ENCODE measurements at regions not wholly inside any gene's neighbourhood (a gene's known extent, or its start where the extent isn't known, plus 50 kb on each side); places are given as distances from the start of the nearest gene placed in this dataset.
"Not testable (repeated sequence)": the region's sequence is repeated elsewhere in the genome, so short reads cannot be mapped to it uniquely, and the experiment has no call there.

DNA sequence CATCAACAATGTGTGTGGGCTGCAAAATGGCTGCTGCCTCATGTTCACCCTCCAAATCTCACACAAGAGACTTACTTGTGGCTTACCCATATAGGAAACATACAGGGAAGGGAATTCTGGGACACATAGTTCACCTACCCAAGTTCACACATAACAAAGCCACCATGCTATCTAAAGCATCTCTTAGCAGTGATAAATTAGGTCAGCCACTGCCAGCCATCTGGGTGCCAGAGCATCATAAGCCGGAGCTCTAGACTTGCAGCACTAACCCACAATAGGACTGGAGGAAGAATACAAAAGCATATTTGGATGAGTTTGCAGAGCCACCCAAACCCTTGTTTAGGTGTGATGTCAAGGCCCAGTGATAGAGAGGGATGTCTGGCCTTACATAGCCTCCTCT lies 321.7 kb downstream of the SEC16B start:
- no peak overlapping the region for H3K4me3 ChIP-seq (ENCODE audit: low read length)
- no peak for DNase-seq (ENCODE audit: low read depth)
- TF ChIP-seq, protein P1, sequence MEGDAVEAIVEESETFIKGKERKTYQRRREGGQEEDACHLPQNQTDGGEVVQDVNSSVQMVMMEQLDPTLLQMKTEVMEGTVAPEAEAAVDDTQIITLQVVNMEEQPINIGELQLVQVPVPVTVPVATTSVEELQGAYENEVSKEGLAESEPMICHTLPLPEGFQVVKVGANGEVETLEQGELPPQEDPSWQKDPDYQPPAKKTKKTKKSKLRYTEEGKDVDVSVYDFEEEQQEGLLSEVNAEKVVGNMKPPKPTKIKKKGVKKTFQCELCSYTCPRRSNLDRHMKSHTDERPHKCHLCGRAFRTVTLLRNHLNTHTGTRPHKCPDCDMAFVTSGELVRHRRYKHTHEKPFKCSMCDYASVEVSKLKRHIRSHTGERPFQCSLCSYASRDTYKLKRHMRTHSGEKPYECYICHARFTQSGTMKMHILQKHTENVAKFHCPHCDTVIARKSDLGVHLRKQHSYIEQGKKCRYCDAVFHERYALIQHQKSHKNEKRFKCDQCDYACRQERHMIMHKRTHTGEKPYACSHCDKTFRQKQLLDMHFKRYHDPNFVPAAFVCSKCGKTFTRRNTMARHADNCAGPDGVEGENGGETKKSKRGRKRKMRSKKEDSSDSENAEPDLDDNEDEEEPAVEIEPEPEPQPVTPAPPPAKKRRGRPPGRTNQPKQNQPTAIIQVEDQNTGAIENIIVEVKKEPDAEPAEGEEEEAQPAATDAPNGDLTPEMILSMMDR (conservative IDR thresholded peaks at IDR 0.05; ENCODE audit: low read length), result no peak

DNA sequence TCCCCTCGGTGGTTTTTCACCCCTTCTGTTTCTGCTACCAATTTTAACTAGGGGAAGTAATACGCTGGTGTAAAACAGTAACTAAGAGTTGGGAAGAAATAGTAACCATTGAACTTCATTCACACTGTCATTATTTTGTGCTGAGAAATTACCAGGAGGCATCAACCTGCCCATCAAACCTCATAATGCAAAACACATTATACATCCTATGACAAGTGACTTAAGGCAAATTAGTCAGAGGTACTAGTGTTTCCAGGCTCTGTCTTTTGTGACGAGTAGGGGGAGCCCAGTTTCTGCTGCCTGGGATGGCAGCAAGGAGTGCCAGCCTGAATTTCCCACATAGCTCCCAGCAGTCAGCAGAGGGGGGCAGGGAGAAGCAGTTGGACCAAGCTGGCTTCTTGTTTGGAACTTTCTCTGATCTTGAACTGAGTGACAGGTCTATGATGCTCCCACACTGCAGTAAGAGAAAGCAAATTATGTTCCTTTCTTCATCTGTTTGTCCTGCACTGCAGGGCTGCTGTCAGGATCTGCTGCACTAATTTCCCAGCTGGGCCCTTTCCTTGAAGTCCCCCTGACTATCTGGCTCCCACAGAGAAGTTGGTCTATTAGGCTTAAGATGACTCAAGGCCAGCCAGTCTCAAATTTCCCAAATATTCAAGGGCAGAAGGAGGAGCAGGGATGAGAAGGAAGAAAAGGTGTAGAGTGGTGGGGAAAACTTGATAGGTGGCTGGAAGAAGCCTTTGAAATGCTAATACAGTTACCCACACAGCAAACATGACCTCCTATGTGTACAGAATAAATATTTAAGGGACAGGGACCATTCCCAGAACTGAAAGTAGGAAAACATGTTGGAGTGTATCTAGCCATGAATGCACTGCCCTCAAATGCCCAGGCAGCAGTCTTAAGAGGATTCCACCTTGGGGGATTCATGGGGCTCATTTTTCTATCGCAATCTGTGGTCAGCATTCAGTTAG lies 322.8 kb downstream of the SEC16B start:
- no peak overlapping the region for H3K4me3 ChIP-seq (ENCODE audit: low read length)
- no peak for DNase-seq (ENCODE audit: low read depth)
- TF ChIP-seq, protein P1 (conservative IDR thresholded peaks at IDR 0.05; ENCODE audit: low read length), result no peak

DNA sequence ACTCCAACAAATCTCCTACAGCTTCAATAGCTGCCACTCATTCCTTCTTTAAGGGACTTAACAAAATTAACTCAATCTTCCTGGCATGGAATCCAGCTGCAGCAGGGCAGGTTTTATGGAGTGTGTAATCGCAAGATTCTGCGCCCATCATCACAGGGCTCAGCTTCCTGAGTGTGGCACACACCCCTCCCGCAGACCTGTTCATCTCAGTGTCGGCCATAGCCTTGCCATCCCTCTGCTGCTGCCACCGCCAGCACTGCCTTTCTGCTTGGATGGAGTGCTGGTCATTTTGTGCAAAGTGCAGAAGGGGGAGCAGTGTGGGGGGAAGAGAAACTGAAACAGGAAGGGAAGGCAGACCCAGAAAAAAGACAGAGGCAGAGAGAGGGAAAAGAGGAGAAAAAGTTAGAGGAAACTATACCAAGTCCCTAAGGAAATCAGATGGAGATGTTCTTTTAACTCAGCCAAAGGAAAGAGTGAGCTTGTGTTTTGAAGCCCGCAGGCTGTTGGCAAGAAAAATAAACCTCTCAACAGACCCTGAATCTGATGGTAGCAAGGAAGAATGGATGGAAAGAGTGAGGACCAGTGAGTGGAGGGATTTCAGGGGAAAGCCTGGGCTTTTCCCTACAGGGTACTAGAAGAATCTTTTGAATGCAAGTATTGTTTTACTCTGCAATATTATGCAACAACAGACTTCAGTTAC lies 324.2 kb downstream of the SEC16B start:
- TF ChIP-seq, protein P1 (conservative IDR thresholded peaks at IDR 0.05; ENCODE audit: low read length), result no peak
- DNase-seq (ENCODE audit: low read depth), result no peak
- no peak overlapping the region for H3K4me3 ChIP-seq (ENCODE audit: low read length)

DNA sequence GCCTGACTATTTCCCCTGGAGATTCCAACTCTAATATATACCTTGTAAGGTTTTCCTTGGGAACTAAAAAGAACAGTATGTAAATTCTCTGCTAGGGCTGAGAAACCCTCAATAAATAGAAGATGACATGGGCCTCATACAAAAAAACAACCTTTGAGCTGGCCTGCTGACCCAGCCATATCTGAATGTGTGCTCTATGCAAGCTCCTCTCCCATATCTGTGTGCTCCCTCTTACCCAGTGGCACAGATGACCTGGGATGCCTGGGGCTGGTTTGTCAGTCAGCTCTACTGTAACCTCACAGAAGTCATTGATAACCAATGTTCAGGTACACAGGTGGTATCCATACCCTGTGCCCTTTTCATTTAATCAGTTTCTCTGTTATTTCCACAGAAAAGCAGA lies 329.2 kb downstream of the SEC16B start:
- TF ChIP-seq, protein P1 (conservative IDR thresholded peaks at IDR 0.05; ENCODE audit: low read length), result no peak
- no peak overlapping the region for H3K4me3 ChIP-seq (ENCODE audit: low read length)
- no peak for DNase-seq (ENCODE audit: low read depth)

DNA sequence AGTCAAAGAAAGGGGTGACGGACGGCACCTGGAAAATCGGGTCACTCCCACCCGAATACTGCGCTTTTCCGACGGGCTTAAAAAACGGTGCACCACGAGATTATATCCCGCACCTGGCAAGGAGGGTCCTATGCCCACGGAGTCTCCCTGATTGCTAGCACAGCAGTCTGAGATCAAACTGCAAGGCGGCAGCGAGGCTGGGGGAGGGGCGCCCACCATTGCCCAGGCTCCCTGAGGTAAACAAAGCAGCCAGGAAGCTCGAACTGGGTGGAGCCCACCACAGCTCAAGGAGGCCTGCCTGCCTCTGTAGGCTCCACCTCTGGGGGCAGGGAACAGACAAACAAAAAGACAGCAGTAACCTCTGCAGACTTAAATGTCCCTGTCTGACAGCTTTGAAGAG lies 335.7 kb downstream of the SEC16B start:
- not testable (repeated sequence) for H3K4me3 ChIP-seq (ENCODE audit: low read length); DNase-seq (ENCODE audit: low read depth)

GRCh38 chr1:177632923-177633615 lies 336.8 kb downstream of the SEC16B start:
- TF ChIP-seq, protein P1 (conservative IDR thresholded peaks at IDR 0.05; ENCODE audit: low read length), result no peak
- no peak for DNase-seq (ENCODE audit: low read depth)
- no peak overlapping the region for H3K4me3 ChIP-seq (ENCODE audit: low read length)

DNA sequence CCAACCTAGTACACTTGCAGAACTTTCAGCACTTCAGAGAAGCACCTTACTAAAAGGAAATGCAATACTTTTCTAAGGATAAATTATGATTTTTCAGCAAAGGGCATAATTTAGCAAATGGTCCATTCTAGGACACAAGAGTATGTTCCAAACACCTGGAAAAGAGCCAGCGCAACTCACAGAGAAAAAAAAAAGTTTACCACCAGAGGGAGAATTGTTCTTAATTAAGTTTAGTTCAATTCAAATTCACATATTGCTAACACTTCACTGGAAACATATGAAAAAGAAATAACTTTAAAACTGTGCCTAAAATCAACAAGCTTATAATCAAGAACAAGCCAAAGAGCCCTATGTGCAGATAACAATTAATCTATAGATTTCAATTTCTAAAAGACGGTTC lies 338.1 kb downstream of the SEC16B start:
- TF ChIP-seq, protein P1 (conservative IDR thresholded peaks at IDR 0.05; ENCODE audit: low read length), result no peak
- no peak for DNase-seq (ENCODE audit: low read depth)
- no peak overlapping the region for H3K4me3 ChIP-seq (ENCODE audit: low read length)

Measured in AG10803 (cell line).